Colon (tissue), 2 donors: ENCODE measurements at regions not wholly inside any gene's neighbourhood (a gene's known extent, or its start where the extent isn't known, plus 50 kb on each side); places are given as distances from the start of the nearest gene placed in this dataset.

Experiments used
- FAIRE-seq: peaks from 2 replicates; lab custom pipeline; 2012; peaks lifted over from hg19 to GRCh38; lab: Jason Lieb, UNC
- donor health status: control.
- donor health status: control.

- no peak for FAIRE-seq
Measured at GRCh38 chr13:40118337-40118736, 462.9 kb downstream of the COG6 start.

GRCh38 chr13:40119852-40120251, 464.4 kb downstream of the COG6 start:
- FAIRE-seq: no peak

- no peak for FAIRE-seq
Measured at GRCh38 chr13:40120288-40120687, 464.8 kb downstream of the COG6 start.

- no peak for FAIRE-seq
Measured at GRCh38 chr13:40120781-40121180, 465.3 kb downstream of the COG6 start.

GRCh38 chr13:40121722-40122121, 466.3 kb downstream of the COG6 start:
- FAIRE-seq: no peak

- no peak for FAIRE-seq
Measured at GRCh38 chr13:40123962-40124632, 468.6 kb downstream of the COG6 start.

- no peak for FAIRE-seq
Measured at GRCh38 chr13:40124633-40125015, 469.2 kb downstream of the COG6 start.

GRCh38 chr13:40125336-40125735, 469.9 kb downstream of the COG6 start:
- FAIRE-seq: no peak

- FAIRE-seq: no peak
Measured at GRCh38 chr13:40126306-40127085, 471.0 kb downstream of the COG6 start.

GRCh38 chr13:40127476-40127875, 472.0 kb downstream of the COG6 start:
- no peak for FAIRE-seq

- no peak for FAIRE-seq
Measured at GRCh38 chr13:40127925-40128324, 472.5 kb downstream of the COG6 start.

- FAIRE-seq: no peak
Measured at GRCh38 chr13:40129467-40129866, 474.0 kb downstream of the COG6 start.

GRCh38 chr13:40130871-40131636, 475.6 kb downstream of the COG6 start:
- FAIRE-seq: no peak

GRCh38 chr13:40132249-40132648, 476.8 kb downstream of the COG6 start:
- no peak for FAIRE-seq

GRCh38 chr13:40136896-40137295, 481.4 kb downstream of the COG6 start:
- no peak for FAIRE-seq

- FAIRE-seq: no peak
Measured at GRCh38 chr13:40137400-40137799, 481.9 kb downstream of the COG6 start.

- no peak for FAIRE-seq
Measured at GRCh38 chr13:40139896-40140520, 484.5 kb downstream of the COG6 start.

GRCh38 chr13:40141859-40142555, 486.5 kb downstream of the COG6 start:
- no peak for FAIRE-seq

GRCh38 chr13:40143106-40143505, 487.6 kb downstream of the COG6 start:
- no peak for FAIRE-seq

- no peak for FAIRE-seq
Measured at GRCh38 chr13:40143559-40143958, 488.1 kb downstream of the COG6 start.

GRCh38 chr13:40145139-40145538, 489.7 kb downstream of the COG6 start:
- no peak for FAIRE-seq

- FAIRE-seq: no peak
Measured at GRCh38 chr13:40146063-40146462, 490.6 kb downstream of the COG6 start.
